Activated naive CD8-positive, alpha-beta T cell treated with anti-CD3 and anti-CD28 coated beads, Interleukin-2, amount 50 U/mL, for 24 hours (primary cell): ENCODE measurements at regions not wholly inside any gene's neighbourhood (a gene's known extent, or its start where the extent isn't known, plus 50 kb on each side); places are given as distances from the start of the nearest gene placed in this dataset.
"Not testable (repeated sequence)": the region's sequence is repeated elsewhere in the genome, so short reads cannot be mapped to it uniquely, and the experiment has no call there.

Source experiments
- ATAC-seq: fragments of 150-1000 bp; cut with Tn5 transposase; one replicate; pipeline ENCODE4 v1.10.0; 2021
- DNase-seq: peaks from one replicate; pipeline ENCODE4 v3.0.0; 2021
- H3K27ac Mint-ChIP-seq: one replicate; pipeline ENCODE4 v1.8.0; 2021; ENCODE audit warnings: mild to moderate bottlenecking, mixed read lengths
- H3K27me3 Mint-ChIP-seq: one replicate; pipeline ENCODE4 v1.8.0; 2021; ENCODE audit warnings: mixed read lengths
- H3K36me3 Mint-ChIP-seq: one replicate; pipeline ENCODE4 v1.8.0; 2021; ENCODE audit warnings: low read depth, mixed read lengths
- H3K4me1 Mint-ChIP-seq: one replicate; pipeline ENCODE4 v1.8.0; 2021; ENCODE audit warnings: mixed read lengths
- H3K4me3 Mint-ChIP-seq: one replicate; pipeline ENCODE4 v1.8.0; 2021; ENCODE audit warnings: mild to moderate bottlenecking, moderate library complexity, mixed read lengths
- H3K9me3 Mint-ChIP-seq: one replicate; pipeline ENCODE4 v1.8.0; 2021; ENCODE audit warnings: mixed read lengths

DNA sequence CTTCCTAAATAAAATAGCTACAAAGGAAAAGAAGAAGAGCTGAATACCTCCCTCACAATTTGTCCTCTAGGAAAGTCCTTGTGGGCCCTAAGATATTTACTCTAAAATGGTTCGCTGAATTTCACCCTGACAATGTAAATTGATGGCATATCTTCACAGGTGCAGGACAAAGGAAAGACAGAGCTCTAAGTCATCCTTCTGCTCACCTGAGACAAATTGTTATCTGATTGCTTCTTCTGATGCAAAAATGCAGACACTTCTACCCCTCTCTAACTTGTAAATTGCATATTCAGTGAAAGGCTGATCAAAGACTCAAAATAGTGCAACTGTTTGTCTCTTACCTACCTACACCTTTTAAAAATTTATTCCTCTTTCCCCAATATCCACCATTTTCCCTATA is 747.2 kb upstream of the PRR20A start:
- Mint-ChIP-seq H3K36me3 (no peaks in the 10 kb centered on the region), H3K4me3 (no peak overlapping the region), H3K9me3 (peaks cover 20% of the 10 kb centered on the region), H3K4me1 (no peaks in the 10 kb centered on the region), H3K27ac (no peak overlapping the region), H3K27me3 (no peaks in the 10 kb centered on the region)
- ATAC-seq (no peak), DNase-seq (no peak)

GRCh38 chr13:56396318-56396717 is 744.4 kb upstream of the PRR20A start:
- no peak for DNase-seq
- no peak overlapping the region for H3K27ac Mint-ChIP-seq
- no peaks in the 10 kb centered on the region for H3K4me1 Mint-ChIP-seq
- H3K9me3 Mint-ChIP-seq, result peaks cover 24% of the 10 kb centered on the region
- H3K27me3 Mint-ChIP-seq, result no peaks in the 10 kb centered on the region
- no peak overlapping the region for H3K4me3 Mint-ChIP-seq
- no peaks in the 10 kb centered on the region for H3K36me3 Mint-ChIP-seq
- ATAC-seq, result no peak

DNA sequence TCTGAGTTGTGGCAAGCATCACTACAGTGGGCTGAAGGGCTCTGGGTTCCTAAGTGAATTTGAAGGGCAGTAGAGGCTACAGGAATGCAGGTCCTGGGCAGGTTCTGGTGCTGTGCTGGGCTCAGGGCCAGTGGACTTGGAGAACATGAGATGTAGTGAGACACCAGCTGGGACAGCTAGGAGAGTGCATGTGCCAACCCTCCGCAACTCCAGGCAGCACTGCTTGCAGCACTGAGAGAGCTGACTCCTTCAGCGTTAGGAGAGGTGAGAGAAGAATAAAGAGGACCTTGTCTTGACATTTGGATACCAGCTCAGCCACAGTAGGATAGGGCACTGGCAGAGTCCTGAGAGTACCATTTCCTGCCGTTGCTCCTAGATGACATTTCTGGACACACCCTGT is 739.9 kb upstream of the PRR20A start:
- ATAC-seq, result no peak
- H3K27ac Mint-ChIP-seq, result no peak overlapping the region

GRCh38 chr13:56412856-56413255 is 727.9 kb upstream of the PRR20A start:
- Mint-ChIP-seq H3K9me3 (peaks cover 19% of the 10 kb centered on the region), H3K27me3 (no peaks in the 10 kb centered on the region), H3K27ac (no peak overlapping the region), H3K4me3 (no peak overlapping the region), H3K36me3 (no peaks in the 10 kb centered on the region), H3K4me1 (no peaks in the 10 kb centered on the region)
- no peak for ATAC-seq
- DNase-seq, result no peak

More for the DNA sequence above, 739.9 kb upstream of the PRR20A start:
- DNase-seq, result no peak
- no peaks in the 10 kb centered on the region for H3K36me3 Mint-ChIP-seq
- H3K4me1 Mint-ChIP-seq, result no peaks in the 10 kb centered on the region
- H3K4me3 Mint-ChIP-seq, result no peak overlapping the region
- H3K27me3 Mint-ChIP-seq, result no peaks in the 10 kb centered on the region
- peaks cover 20% of the 10 kb centered on the region for H3K9me3 Mint-ChIP-seq

GRCh38 chr13:56424246-56424645 is 716.5 kb upstream of the PRR20A start:
- peaks cover 12% of the 10 kb centered on the region for H3K9me3 Mint-ChIP-seq
- ATAC-seq (no peak), DNase-seq (no peak)
- H3K27me3 Mint-ChIP-seq, result no peaks in the 10 kb centered on the region
- no peak overlapping the region for H3K27ac Mint-ChIP-seq
- no peaks in the 10 kb centered on the region for H3K36me3 Mint-ChIP-seq
- no peak overlapping the region for H3K4me3 Mint-ChIP-seq
- H3K4me1 Mint-ChIP-seq, result no peaks in the 10 kb centered on the region

DNA sequence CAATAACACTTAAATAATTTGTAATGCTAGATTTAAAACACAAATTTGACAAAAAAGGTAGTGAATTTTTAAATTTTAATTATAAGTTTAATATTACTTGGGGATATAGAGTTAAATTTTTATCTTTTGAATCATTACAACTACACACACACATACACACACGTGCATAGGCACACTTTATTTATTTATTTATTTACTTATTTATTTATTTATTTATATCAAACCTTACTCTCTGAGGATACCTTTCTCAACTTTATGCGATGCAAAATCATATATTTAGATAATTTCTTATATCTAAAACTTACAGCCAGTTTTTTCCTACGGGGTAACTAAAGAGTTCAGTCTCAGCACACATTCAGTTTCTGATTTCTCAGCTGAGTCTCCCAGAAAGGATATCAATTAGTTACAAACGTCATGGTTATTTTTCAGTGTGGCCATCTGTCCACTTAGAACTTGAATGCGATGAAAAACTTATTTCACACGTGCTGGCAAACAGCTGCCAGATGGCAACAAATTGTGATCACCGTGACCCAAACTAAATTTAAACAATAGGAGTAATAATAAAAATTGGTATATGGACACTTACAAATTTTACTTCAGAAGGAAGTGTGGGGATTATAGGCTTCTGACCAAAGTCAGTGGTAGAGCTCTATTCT is 683.1 kb upstream of the PRR20A start:
- DNase-seq (no peak), ATAC-seq (no peak)
- H3K4me3 Mint-ChIP-seq, result no peak overlapping the region
- no peaks in the 10 kb centered on the region for H3K36me3 Mint-ChIP-seq
- no peaks in the 10 kb centered on the region for H3K4me1 Mint-ChIP-seq
- H3K27ac Mint-ChIP-seq, result no peak overlapping the region
- H3K27me3 Mint-ChIP-seq, result no peaks in the 10 kb centered on the region
- H3K9me3 Mint-ChIP-seq, result peaks cover 26% of the 10 kb centered on the region

DNA sequence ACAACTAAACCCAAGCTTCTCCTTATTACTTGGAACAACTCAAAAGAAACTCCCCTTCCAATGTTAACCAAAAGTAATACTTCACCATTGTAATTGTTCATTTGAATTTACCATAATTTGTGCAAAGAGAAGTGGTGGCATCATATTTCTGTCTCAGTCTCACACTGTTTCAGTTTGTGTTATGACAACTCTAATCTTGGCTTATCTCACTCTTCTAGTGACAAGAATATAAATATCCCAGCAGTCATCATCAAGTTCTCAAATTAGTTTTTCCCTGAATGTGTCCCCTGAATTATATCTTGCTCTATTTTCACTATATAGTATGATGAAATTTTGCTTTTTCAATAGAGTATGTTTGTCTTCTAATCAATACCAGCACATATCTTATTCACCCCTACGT is 681.4 kb upstream of the PRR20A start:
- DNase-seq (no peak), ATAC-seq (no peak)
- no peaks in the 10 kb centered on the region for H3K27me3 Mint-ChIP-seq
- H3K4me1 Mint-ChIP-seq, result no peaks in the 10 kb centered on the region
- H3K36me3 Mint-ChIP-seq, result no peaks in the 10 kb centered on the region
- H3K4me3 Mint-ChIP-seq, result no peak overlapping the region
- H3K9me3 Mint-ChIP-seq, result peaks cover 25% of the 10 kb centered on the region
- no peak overlapping the region for H3K27ac Mint-ChIP-seq

GRCh38 chr13:56501750-56502149 is 639.0 kb upstream of the PRR20A start:
- DNase-seq (no peak), ATAC-seq (no peak)
- Mint-ChIP-seq H3K36me3 (no peaks in the 10 kb centered on the region), H3K27ac (no peak overlapping the region), H3K4me3 (no peak overlapping the region), H3K27me3 (no peaks in the 10 kb centered on the region), H3K9me3 (peaks cover 21% of the 10 kb centered on the region), H3K4me1 (no peaks in the 10 kb centered on the region)

DNA sequence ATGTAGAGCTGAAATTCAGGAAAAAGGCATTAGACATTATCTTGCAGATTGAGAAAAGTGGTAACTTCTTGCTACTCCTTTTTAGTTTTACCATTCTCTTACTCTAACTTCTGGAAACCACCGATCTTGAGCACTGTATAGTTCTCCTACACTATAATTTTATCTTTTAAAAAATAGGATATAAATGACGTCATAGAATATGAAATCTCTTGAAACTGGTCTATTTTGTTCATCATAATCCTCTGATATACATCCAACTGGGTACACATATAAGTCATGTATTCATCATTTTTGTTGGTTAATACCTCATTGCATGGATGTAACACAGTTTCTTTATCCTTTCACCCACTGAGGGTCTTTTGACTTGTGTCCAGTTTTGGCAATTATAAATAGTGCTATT is 629.9 kb upstream of the PRR20A start:
- Mint-ChIP-seq H3K36me3 (no peaks in the 10 kb centered on the region), H3K9me3 (peaks cover 6% of the 10 kb centered on the region), H3K4me3 (no peak overlapping the region), H3K27ac (no peak overlapping the region), H3K27me3 (no peaks in the 10 kb centered on the region), H3K4me1 (no peaks in the 10 kb centered on the region)
- ATAC-seq (no peak), DNase-seq (no peak)

GRCh38 chr13:56512336-56512735 is 628.4 kb upstream of the PRR20A start:
- H3K27me3 Mint-ChIP-seq, ATAC-seq, H3K4me3 Mint-ChIP-seq, H3K9me3 Mint-ChIP-seq, DNase-seq, H3K4me1 Mint-ChIP-seq, H3K36me3 Mint-ChIP-seq, H3K27ac Mint-ChIP-seq: not testable (repeated sequence)

DNA sequence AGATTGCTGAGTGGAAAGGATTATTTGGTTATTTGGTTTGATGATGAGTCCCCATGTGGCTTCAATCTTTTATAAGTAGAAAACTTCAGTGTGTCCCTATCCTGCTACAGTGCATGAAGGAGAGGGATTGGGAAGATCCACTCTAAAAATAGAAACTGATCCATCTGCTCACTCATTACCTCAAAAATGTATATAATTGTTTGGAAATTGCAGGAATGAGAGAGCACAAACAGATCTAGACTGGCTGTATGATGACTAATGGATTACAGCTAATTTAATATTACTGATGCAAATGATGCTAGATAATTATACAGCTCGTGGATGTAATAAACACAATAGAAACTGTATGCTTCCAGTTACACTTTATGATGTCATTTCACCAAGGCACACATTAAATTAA is 625.3 kb upstream of the PRR20A start:
- H3K4me1 Mint-ChIP-seq, result no peaks in the 10 kb centered on the region
- no peaks in the 10 kb centered on the region for H3K36me3 Mint-ChIP-seq
- no peak for ATAC-seq
- no peaks in the 10 kb centered on the region for H3K27me3 Mint-ChIP-seq
- H3K9me3 Mint-ChIP-seq, result peaks cover 7% of the 10 kb centered on the region
- DNase-seq, result no peak
- no peak overlapping the region for H3K27ac Mint-ChIP-seq
- no peak overlapping the region for H3K4me3 Mint-ChIP-seq

GRCh38 chr13:56528040-56528790 is 612.5 kb upstream of the PRR20A start:
- DNase-seq (no peak), ATAC-seq (no peak)
- H3K4me3 Mint-ChIP-seq, result no peak overlapping the region
- no peak overlapping the region for H3K27ac Mint-ChIP-seq
- H3K27me3 Mint-ChIP-seq, result no peaks in the 10 kb centered on the region
- peaks cover 25% of the 10 kb centered on the region for H3K9me3 Mint-ChIP-seq
- no peaks in the 10 kb centered on the region for H3K4me1 Mint-ChIP-seq
- no peaks in the 10 kb centered on the region for H3K36me3 Mint-ChIP-seq

- Mint-ChIP-seq H3K4me1 (no peaks in the 10 kb centered on the region), H3K27ac (no peak overlapping the region), H3K36me3 (no peaks in the 10 kb centered on the region), H3K9me3 (peaks cover 19% of the 10 kb centered on the region), H3K27me3 (no peaks in the 10 kb centered on the region), H3K4me3 (no peak overlapping the region)
- DNase-seq (no peak), ATAC-seq (no peak)
These were observed 610.6 kb upstream of the PRR20A start for GRCh38 chr13:56530096-56530495.

DNA sequence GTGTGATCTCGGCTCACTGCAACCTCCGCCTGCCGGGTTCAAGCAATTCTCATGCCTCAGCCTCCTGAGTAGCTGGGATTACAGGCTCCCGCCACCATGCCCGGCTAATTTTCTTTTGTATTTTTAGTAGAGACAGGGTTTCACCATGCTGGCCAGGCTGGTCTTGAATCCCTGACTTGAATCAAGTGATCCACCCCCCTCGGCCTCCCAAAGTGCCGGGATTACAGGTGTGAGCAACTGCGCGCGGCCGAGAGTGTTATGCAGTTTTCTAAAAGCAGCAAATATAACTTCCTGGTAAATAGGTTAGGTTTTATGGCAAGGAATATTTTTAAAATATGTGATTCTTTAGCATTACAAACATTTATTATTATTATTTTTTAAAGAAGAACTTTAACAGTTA is 592.8 kb upstream of the PRR20A start:
- H3K9me3 Mint-ChIP-seq, ATAC-seq, H3K4me1 Mint-ChIP-seq, DNase-seq, H3K4me3 Mint-ChIP-seq, H3K36me3 Mint-ChIP-seq, H3K27me3 Mint-ChIP-seq, H3K27ac Mint-ChIP-seq: not testable (repeated sequence)

DNA sequence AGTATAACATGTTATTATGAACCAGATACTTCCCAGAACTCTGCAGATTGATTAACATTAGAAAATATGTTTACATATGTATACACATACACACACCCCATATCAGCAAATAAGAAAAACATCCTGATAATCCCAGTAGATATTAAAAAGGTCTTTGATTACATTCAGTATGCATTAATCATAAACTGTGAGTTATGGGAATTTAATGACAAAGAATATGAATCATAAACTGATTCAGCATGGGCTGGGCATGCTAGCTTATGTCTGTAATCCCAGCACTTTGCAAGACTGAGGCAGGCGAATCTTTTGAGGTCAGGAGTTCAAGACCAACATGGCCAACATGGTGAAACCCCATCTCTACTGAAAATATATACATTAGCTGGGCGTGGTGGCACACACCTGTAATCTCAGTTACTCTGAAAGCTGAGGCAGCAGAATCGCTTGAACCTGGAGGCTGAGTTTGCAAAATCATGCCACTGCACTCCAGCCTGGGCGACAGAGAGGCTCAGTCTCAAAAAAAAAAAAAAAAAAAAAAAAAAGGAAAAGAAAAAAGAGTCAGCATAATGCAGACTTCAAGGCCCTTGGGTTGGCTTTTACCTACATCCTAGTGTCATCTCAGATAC is 581.9 kb upstream of the PRR20A start:
- no peaks in the 10 kb centered on the region for H3K27me3 Mint-ChIP-seq
- no peaks in the 10 kb centered on the region for H3K4me1 Mint-ChIP-seq
- ATAC-seq, result no peak
- no peak for DNase-seq
- H3K4me3 Mint-ChIP-seq, result no peak overlapping the region
- H3K9me3 Mint-ChIP-seq, result peaks cover 25% of the 10 kb centered on the region
- H3K27ac Mint-ChIP-seq, result no peak overlapping the region
- H3K36me3 Mint-ChIP-seq, result no peaks in the 10 kb centered on the region
